ENCODE measurements at regions not wholly inside any gene's neighbourhood (a gene's known extent, or its start where the extent isn't known, plus 50 kb on each side); places are given as distances from the start of the nearest gene placed in this dataset.
A peak's percentile ranks its signal among the peaks of the same experiment; 100 is the strongest.
"Not testable (repeated sequence)": the region's sequence is repeated elsewhere in the genome, so short reads cannot be mapped to it uniquely, and the experiment has no call there.

DNA sequence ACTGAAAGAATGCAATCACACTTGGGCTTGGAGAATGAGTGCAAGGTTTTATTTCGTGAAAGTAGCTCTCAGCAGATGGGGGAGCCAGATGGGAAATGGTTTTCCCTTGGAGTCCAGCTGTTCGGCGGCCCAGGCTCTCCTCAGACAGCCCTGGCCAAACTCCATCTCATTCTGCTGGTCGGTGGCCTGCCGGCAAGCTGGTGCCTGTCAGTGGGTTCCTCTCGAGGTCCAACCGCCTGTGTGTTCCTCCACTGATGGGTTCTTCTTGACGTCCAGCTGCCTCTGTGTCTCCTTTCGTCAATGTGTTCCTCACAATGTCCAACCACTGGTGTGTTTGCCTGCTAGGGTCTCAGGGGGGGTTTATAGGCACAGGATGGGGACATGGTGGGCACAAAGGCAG, 80.3 kb downstream of the POU3F4 start:
- no peak for DNase-seq (ENCODE audit: low read depth in 1 of 2, low spot score in 1 of 2)
- in situ Hi-C loops (cut with HindIII; ENCODE audit: low pct_unique_long_range_greater_than_20kb, low sequenced_read_pairs): no loop called here
- TF ChIP-seq JUND (IDR thresholded peaks at IDR 0.05; ENCODE audit: low read depth): no peak

DNA sequence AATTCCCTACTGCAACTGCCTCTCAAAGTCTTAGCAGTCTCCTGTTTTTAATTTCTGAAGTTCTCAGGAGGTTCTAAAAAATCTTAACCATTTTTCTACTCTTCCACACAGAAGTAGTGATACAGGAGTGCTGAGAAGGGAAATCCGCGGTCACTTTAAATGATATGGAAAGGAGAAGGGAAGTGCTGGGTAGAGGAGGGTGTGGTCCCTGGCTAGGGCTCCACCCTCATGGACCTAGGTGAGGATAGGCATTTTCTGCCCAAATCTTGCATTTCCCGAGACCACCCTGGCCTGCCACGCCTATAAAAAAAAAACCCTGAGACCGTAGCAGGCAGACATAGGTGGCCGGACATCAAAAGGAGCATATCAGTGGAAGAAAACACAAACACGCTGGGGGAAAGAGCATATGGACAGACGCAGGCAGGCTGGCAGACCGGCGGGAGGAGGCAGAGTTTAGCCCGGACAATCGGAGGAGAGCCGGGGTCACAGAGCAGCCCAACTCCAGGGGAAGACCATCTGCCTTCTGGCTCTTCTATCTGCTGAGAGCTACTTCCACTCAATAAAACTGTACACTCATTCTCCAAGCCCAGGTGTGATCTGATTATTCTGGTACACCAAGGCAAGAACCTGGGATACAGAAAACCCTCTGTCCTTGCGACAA, 85.7 kb downstream of the POU3F4 start:
- no peak for DNase-seq (ENCODE audit: low read depth in 1 of 2, low spot score in 1 of 2)
- TF ChIP-seq JUND (IDR thresholded peaks at IDR 0.05; ENCODE audit: low read depth): no peak
- in situ Hi-C loops (cut with HindIII; ENCODE audit: low pct_unique_long_range_greater_than_20kb, low sequenced_read_pairs): no loop called here

DNA sequence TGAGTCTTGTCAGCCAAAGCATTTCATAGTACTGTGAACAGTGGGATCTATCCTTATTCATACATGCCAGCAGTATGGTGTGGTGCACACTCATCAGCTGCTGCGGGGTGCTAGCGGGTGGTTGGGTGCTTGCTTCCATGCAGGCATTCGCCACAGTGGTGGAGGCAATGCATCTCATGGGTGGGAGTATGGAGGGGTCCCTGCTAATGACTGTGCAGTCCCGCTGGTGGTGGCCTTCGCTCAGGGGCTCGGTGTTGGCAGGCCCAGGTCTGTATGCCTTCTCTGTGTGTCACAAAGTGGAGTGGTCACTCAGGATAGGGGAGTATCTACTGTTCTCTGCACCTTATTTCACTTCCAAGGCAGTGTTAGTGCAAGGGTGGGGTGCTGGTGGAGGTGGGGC, 122.6 kb downstream of the POU3F4 start:
- DNase-seq (ENCODE audit: low read depth in 1 of 2, low spot score in 1 of 2): no peak
- in situ Hi-C loops (cut with HindIII; ENCODE audit: low pct_unique_long_range_greater_than_20kb, low sequenced_read_pairs): no loop called here
- no peak for TF ChIP-seq JUND (IDR thresholded peaks at IDR 0.05; ENCODE audit: low read depth)

DNA sequence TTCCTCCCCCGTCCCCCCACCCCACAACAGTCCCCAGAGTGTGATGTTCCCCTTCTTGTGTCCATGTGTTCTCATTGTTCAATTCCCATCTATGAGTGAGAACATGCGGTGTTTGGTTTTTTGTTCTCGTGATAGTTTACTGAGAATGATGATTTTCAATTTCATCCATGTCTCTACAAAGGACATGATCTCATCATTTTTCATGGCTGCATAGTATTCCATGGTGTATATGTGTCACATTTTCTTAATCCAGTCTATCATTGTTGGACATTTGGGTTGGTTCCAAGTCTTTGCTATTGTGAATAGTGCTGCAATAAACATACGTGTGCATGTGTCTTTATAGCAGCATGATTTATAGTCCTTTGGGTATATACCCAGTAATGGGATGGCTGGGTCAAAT, 141.6 kb downstream of the POU3F4 start:
- DNase-seq (ENCODE audit: low read depth in 1 of 2, low spot score in 1 of 2); in situ Hi-C loops (cut with HindIII; ENCODE audit: low pct_unique_long_range_greater_than_20kb, low sequenced_read_pairs): not testable (repeated sequence)

- in situ Hi-C loops (cut with HindIII; ENCODE audit: low pct_unique_long_range_greater_than_20kb, low sequenced_read_pairs): no loop called here
- peak in 1 of 2 experiments; percentile 0 for DNase-seq (ENCODE audit: low read depth in 1 of 2, low spot score in 1 of 2)
- no peak for TF ChIP-seq JUND (IDR thresholded peaks at IDR 0.05; ENCODE audit: low read depth)
Observed at GRCh38 chrX:83658731-83659130, 150.6 kb downstream of the POU3F4 start.
